ENCODE measurements at regions not wholly inside any gene's neighbourhood (a gene's known extent, or its start where the extent isn't known, plus 50 kb on each side); places are given as distances from the start of the nearest gene placed in this dataset.
"Not testable (repeated sequence)": the region's sequence is repeated elsewhere in the genome, so short reads cannot be mapped to it uniquely, and the experiment has no call there.

GRCh38 chr2:138244501-138244925 lies 257.1 kb upstream of the SPOPL start:
- no peak for TF ChIP-seq CTCF (conservative IDR thresholded peaks at IDR 0.05; ENCODE audit: low read length)
- DNase-seq (ENCODE audit: low read depth) = peak; percentile 21
- H3K4me3 ChIP-seq (ENCODE audit: low read length) = no peak overlapping the region

GRCh38 chr2:138245310-138245709 lies 256.3 kb upstream of the SPOPL start:
- H3K4me3 ChIP-seq (ENCODE audit: low read length) = no peak overlapping the region
- TF ChIP-seq CTCF (conservative IDR thresholded peaks at IDR 0.05; ENCODE audit: low read length) = no peak
- no peak for DNase-seq (ENCODE audit: low read depth)

GRCh38 chr2:138247302-138247701 lies 254.3 kb upstream of the SPOPL start:
- no peak for DNase-seq (ENCODE audit: low read depth)
- H3K4me3 ChIP-seq (ENCODE audit: low read length) = no peak overlapping the region
- TF ChIP-seq CTCF (conservative IDR thresholded peaks at IDR 0.05; ENCODE audit: low read length) = no peak

GRCh38 chr2:138249207-138249606 lies 252.4 kb upstream of the SPOPL start:
- DNase-seq (ENCODE audit: low read depth) = no peak
- H3K4me3 ChIP-seq (ENCODE audit: low read length) = no peak overlapping the region
- TF ChIP-seq CTCF (conservative IDR thresholded peaks at IDR 0.05; ENCODE audit: low read length) = no peak

GRCh38 chr2:138250843-138251320 lies 250.7 kb upstream of the SPOPL start:
- DNase-seq (ENCODE audit: low read depth); H3K4me3 ChIP-seq (ENCODE audit: low read length): not testable (repeated sequence)

- H3K4me3 ChIP-seq (ENCODE audit: low read length) = no peak overlapping the region
- DNase-seq (ENCODE audit: low read depth) = no peak
Observed at GRCh38 chr2:138252587-138252986, 249.0 kb upstream of the SPOPL start.

GRCh38 chr2:138255670-138256069 lies 245.9 kb upstream of the SPOPL start:
- DNase-seq (ENCODE audit: low read depth) = no peak
- no peak overlapping the region for H3K4me3 ChIP-seq (ENCODE audit: low read length)
- no peak for TF ChIP-seq CTCF (conservative IDR thresholded peaks at IDR 0.05; ENCODE audit: low read length)

More at GRCh38 chr2:138252587-138252986, 249.0 kb upstream of the SPOPL start:
- no peak for TF ChIP-seq CTCF (conservative IDR thresholded peaks at IDR 0.05; ENCODE audit: low read length)

Measured in AG10803 (cell line).